Lower lobe of right lung (tissue), 2 donors: ENCODE measurements at regions not wholly inside any gene's neighbourhood (a gene's known extent, or its start where the extent isn't known, plus 50 kb on each side); places are given as distances from the start of the nearest gene placed in this dataset.

Experiments
- ATAC-seq, 2 donors: fragments of 200-7000 bp; cut with Tn5 transposase; one replicate each; pipeline ENCODE4 v1.9.1; 2020 to 2022; ENCODE audit warnings: mild to moderate bottlenecking in 2 of 2, moderate library complexity in 2 of 2
- DNase-seq: peaks from one replicate; pipeline ENCODE4 v3.0.0-alpha.2; 2020
- H3K27ac ChIP-seq: fragments of 200-600 bp; one replicate; pipeline ENCODE4 v1.8.0; 2022
- H3K27me3 ChIP-seq: fragments of 200-600 bp; one replicate; pipeline ENCODE4 v1.8.0; 2022; ENCODE audit warnings: low read depth
- H3K36me3 ChIP-seq: fragments of 200-600 bp; one replicate; pipeline ENCODE4 v1.8.0; 2022; ENCODE audit warnings: mild to moderate bottlenecking
- H3K4me1 ChIP-seq: fragments of 200-600 bp; one replicate; pipeline ENCODE4 v1.8.0; 2022
- H3K4me3 ChIP-seq: fragments of 200-600 bp; one replicate; pipeline ENCODE4 v1.8.0; 2022; ENCODE audit warnings: mild to moderate bottlenecking
- H3K9me3 ChIP-seq: fragments of 200-600 bp; one replicate; pipeline ENCODE4 v1.8.0; 2022
- intact Hi-C: fragments of 100-400 bp; cut with DNase I; formaldehyde crosslinking; loops from one replicate; pipeline ENCODE4 v1.11.0; 2022
- TF ChIP-seq, protein P1 (sequence below): fragments of 200-600 bp; IDR thresholded peaks from one replicate; pipeline ENCODE4 v1.8.0; 2022; ENCODE audit warnings: antibody characterized with exemption, mild to moderate bottlenecking
- donor health status: DM: no; HTN: yes; CAD: no; lungs with severe emphysema.

GRCh38 chr14:58884442-58884841 is 246.7 kb downstream of the DACT1 start:
- DNase-seq (no peak), ATAC-seq (no peak)
- TF ChIP-seq, protein P1, sequence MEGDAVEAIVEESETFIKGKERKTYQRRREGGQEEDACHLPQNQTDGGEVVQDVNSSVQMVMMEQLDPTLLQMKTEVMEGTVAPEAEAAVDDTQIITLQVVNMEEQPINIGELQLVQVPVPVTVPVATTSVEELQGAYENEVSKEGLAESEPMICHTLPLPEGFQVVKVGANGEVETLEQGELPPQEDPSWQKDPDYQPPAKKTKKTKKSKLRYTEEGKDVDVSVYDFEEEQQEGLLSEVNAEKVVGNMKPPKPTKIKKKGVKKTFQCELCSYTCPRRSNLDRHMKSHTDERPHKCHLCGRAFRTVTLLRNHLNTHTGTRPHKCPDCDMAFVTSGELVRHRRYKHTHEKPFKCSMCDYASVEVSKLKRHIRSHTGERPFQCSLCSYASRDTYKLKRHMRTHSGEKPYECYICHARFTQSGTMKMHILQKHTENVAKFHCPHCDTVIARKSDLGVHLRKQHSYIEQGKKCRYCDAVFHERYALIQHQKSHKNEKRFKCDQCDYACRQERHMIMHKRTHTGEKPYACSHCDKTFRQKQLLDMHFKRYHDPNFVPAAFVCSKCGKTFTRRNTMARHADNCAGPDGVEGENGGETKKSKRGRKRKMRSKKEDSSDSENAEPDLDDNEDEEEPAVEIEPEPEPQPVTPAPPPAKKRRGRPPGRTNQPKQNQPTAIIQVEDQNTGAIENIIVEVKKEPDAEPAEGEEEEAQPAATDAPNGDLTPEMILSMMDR: no peak
- Histone ChIP-seq H3K27me3 (no peaks in the 10 kb centered on the region), H3K4me3 (no peak overlapping the region), H3K9me3 (no peaks in the 10 kb centered on the region), H3K4me1 (no peaks in the 10 kb centered on the region), H3K36me3 (no peaks in the 10 kb centered on the region), H3K27ac (no peak overlapping the region)
- intact Hi-C loops: no loop called here

DNA sequence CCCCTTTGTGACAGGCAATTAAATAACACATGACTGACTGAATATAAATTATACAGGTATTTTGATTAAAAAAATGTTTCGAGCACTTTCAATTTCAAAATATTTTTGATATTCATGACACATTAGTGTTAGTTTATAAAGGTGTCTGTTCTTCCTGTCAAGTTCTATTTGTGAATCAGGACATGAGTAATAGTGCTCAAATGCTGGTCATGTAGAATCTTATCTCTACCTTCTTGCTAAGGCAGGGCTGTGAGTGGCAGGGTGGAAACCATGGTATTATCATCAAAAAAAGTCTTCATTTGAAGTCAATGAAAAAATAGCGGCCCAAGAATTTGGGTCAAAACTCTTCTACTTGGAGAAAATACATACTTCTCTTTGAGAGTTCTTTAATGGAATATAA is 250.2 kb downstream of the DACT1 start:
- ATAC-seq: no peak
- Histone ChIP-seq H3K27me3 (no peaks in the 10 kb centered on the region), H3K36me3 (no peaks in the 10 kb centered on the region), H3K4me3 (no peak overlapping the region), H3K4me1 (no peaks in the 10 kb centered on the region), H3K27ac (no peak overlapping the region), H3K9me3 (no peaks in the 10 kb centered on the region)
- DNase-seq: no peak
- TF ChIP-seq, protein P1: no peak
- intact Hi-C loops: no loop called here

DNA sequence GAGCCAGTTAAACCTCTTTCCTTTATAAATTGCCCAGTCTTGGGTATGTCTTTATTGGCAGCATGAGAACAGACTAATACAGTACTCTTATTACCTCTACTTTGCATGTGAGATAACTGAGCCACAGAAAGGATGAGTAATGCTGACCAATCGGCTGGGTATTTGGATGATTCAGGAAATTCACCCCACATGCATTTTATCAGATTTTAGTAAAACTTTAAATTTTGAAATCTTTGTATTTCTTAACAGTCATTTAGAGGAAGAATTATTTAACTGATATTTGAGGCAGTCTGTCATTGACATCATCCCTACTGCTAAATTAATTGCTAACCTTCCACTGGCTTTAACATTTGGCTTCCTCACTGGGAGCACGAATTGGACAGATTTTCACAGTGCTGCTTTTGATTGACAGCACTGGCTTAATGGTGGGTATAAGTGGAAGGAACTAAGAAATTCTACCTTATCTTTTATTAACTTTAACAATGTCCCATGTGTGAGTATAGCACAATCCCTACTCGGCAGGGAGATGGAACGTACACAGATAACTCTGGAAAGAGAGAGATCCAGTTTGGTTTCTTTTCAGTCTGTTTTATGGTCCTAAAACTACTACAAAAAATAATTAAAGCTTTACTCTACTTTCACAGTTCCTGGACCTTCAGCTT is 261.0 kb downstream of the DACT1 start:
- TF ChIP-seq, protein P1: no peak
- H3K4me3 ChIP-seq: no peak overlapping the region
- no peak for DNase-seq
- H3K9me3 ChIP-seq: no peaks in the 10 kb centered on the region
- H3K27me3 ChIP-seq: no peaks in the 10 kb centered on the region
- no peaks in the 10 kb centered on the region for H3K36me3 ChIP-seq
- ATAC-seq: no peak
- H3K4me1 ChIP-seq: no peaks in the 10 kb centered on the region
- no peak overlapping the region for H3K27ac ChIP-seq
- intact Hi-C loops: no loop called here

DNA sequence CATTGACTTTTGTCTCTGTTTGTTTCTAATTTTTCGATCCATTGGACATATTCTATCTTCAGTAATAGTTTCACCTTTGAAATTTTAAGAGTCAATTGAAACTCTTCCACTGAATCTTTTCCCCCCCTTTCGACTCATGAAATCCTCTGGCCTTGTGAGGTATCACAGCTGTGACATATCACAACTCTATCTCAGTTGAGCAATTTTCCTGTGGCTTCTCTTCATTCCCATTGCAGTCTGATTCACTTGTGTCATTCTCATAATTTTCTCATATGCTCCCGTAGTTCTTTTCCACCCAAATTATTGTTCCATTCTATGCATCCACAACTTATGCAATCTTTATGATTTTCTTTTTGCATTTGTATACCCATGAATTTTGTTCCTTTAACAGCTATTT is 261.6 kb downstream of the DACT1 start:
- ATAC-seq (no peak), DNase-seq (no peak)
- no peak overlapping the region for H3K27ac ChIP-seq

GRCh38 chr14:58901826-58902225 is 264.1 kb downstream of the DACT1 start:
- TF ChIP-seq, protein P1: no peak
- DNase-seq (no peak), ATAC-seq (no peak)
- Histone ChIP-seq H3K27ac (no peak overlapping the region), H3K27me3 (no peaks in the 10 kb centered on the region), H3K36me3 (no peaks in the 10 kb centered on the region), H3K4me1 (no peaks in the 10 kb centered on the region), H3K9me3 (no peaks in the 10 kb centered on the region), H3K4me3 (no peak overlapping the region)
- intact Hi-C loops: no loop called here

More for the DNA sequence above, 261.6 kb downstream of the DACT1 start:
- no peaks in the 10 kb centered on the region for H3K36me3 ChIP-seq
- no peaks in the 10 kb centered on the region for H3K4me1 ChIP-seq
- intact Hi-C loops: no loop called here
- no peaks in the 10 kb centered on the region for H3K27me3 ChIP-seq
- H3K4me3 ChIP-seq: no peak overlapping the region
- TF ChIP-seq, protein P1: no peak
- no peaks in the 10 kb centered on the region for H3K9me3 ChIP-seq

DNA sequence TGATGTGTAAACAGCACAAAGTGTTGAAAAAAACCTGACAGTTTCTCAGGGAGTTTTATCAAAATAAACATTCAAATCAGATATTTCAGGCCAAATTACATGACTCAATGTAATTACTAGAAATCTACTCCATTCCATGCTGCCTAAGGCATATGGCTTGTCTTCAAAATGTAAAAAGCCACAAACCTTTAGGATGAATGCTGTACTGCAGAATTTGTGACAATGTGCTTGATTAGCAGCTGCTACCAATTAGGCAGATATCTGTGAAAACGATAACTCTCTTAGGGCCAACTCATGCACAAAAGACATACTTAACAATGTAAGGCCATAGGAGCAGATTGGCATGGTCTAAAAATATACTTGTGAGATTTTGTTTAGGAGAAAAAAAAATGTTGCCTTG is 267.0 kb downstream of the DACT1 start:
- no peak overlapping the region for H3K27ac ChIP-seq
- ATAC-seq (no peak), DNase-seq (no peak)
- intact Hi-C loops: no loop called here
- H3K36me3 ChIP-seq: no peaks in the 10 kb centered on the region
- no peaks in the 10 kb centered on the region for H3K9me3 ChIP-seq
- TF ChIP-seq, protein P1: no peak
- H3K4me3 ChIP-seq: no peak overlapping the region
- H3K27me3 ChIP-seq: no peaks in the 10 kb centered on the region
- H3K4me1 ChIP-seq: no peaks in the 10 kb centered on the region
